ENCODE measurements at regions not wholly inside any gene's neighbourhood (a gene's known extent, or its start where the extent isn't known, plus 50 kb on each side); places are given as distances from the start of the nearest gene placed in this dataset.

GRCh38 chr9:78676623-78677022, 379.7 kb downstream of the PSAT1 start:
- no peak overlapping the region for H3K9ac ChIP-seq (ENCODE audit: low read length)
- no peak overlapping the region for H3K27ac ChIP-seq (ENCODE audit: low read depth, low read length)
- H3K27me3 ChIP-seq (ENCODE audit: control insufficient read depth in 1 of 2, insufficient read depth in 2 of 2, low read length in 2 of 2) = no peaks in the 10 kb centered on the region
- H3K9me3 ChIP-seq (ENCODE audit: low read length) = no peaks in the 10 kb centered on the region
- H3K4me1 ChIP-seq (ENCODE audit: insufficient read depth, low read length) = no peaks in the 10 kb centered on the region
- no peak overlapping the region for H3K4me3 ChIP-seq (ENCODE audit: low read depth in 1 of 2, low read length in 2 of 2)
- H3K36me3 ChIP-seq (ENCODE audit: insufficient read depth, low read length) = no peaks in the 10 kb centered on the region

GRCh38 chr9:78677326-78677725, 380.4 kb downstream of the PSAT1 start:
- Histone ChIP-seq H3K27me3 (ENCODE audit: control insufficient read depth in 1 of 2, insufficient read depth in 2 of 2, low read length in 2 of 2) (no peaks in the 10 kb centered on the region), H3K36me3 (ENCODE audit: insufficient read depth, low read length) (no peaks in the 10 kb centered on the region), H3K4me3 (ENCODE audit: low read depth in 1 of 2, low read length in 2 of 2) (no peak overlapping the region), H3K9me3 (ENCODE audit: low read length) (no peaks in the 10 kb centered on the region), H3K9ac (ENCODE audit: low read length) (no peak overlapping the region), H3K4me1 (ENCODE audit: insufficient read depth, low read length) (no peaks in the 10 kb centered on the region), H3K27ac (ENCODE audit: low read depth, low read length) (no peak overlapping the region)

DNA sequence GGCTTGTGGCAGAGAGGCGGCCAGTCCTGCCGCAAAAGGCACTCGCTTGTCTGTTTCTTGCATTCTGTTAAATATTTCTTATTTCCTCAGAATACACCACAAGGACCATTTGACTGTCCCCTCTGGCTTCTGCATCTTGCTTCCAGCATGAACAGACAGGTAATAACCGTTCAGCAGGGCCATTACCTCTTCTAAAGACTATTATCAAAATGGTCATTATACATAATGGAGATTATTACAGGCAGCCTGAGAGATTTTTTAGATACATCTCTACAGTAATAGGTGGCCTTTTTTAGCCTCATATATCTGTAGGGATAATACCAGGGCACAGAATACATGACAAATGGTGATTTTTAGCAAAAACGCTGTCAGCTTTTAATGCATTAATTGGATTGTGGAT, 382.0 kb downstream of the PSAT1 start:
- no peaks in the 10 kb centered on the region for H3K27me3 ChIP-seq (ENCODE audit: control insufficient read depth in 1 of 2, insufficient read depth in 2 of 2, low read length in 2 of 2)
- no peaks in the 10 kb centered on the region for H3K36me3 ChIP-seq (ENCODE audit: insufficient read depth, low read length)
- H3K4me3 ChIP-seq (ENCODE audit: low read depth in 1 of 2, low read length in 2 of 2) = no peak overlapping the region
- no peak overlapping the region for H3K9ac ChIP-seq (ENCODE audit: low read length)
- no peaks in the 10 kb centered on the region for H3K4me1 ChIP-seq (ENCODE audit: insufficient read depth, low read length)
- H3K9me3 ChIP-seq (ENCODE audit: low read length) = no peaks in the 10 kb centered on the region
- H3K27ac ChIP-seq (ENCODE audit: low read depth, low read length) = no peak overlapping the region

GRCh38 chr9:78680196-78680595, 383.3 kb downstream of the PSAT1 start:
- Histone ChIP-seq H3K4me3 (ENCODE audit: low read depth in 1 of 2, low read length in 2 of 2) (no peak overlapping the region), H3K36me3 (ENCODE audit: insufficient read depth, low read length) (no peaks in the 10 kb centered on the region), H3K4me1 (ENCODE audit: insufficient read depth, low read length) (no peaks in the 10 kb centered on the region), H3K9me3 (ENCODE audit: low read length) (no peaks in the 10 kb centered on the region), H3K27ac (ENCODE audit: low read depth, low read length) (no peak overlapping the region), H3K9ac (ENCODE audit: low read length) (no peak overlapping the region), H3K27me3 (ENCODE audit: control insufficient read depth in 1 of 2, insufficient read depth in 2 of 2, low read length in 2 of 2) (no peaks in the 10 kb centered on the region)

- H3K9ac ChIP-seq (ENCODE audit: low read length) = no peak overlapping the region
Measured at GRCh38 chr9:78682216-78682615, 385.3 kb downstream of the PSAT1 start.

DNA sequence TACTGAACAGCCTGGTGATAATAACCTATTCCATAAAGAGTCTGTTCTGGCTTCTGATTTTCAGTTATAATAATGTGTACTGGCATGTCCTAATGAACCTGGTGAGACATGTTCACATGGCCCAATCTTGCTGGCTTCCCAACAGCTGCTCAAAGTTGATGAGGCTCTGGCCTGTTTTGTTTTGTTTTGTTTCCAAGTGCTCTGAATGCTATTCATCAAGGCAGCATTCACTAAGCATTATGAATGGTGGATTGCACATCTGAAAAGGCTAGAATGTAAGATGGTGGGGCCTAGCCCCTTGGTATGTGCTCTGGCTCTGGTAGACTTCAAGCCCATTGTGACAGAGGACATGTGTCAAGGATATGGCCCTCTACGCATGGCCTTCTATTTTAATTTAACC, 388.5 kb downstream of the PSAT1 start:
- Histone ChIP-seq H3K4me3 (ENCODE audit: low read depth in 1 of 2, low read length in 2 of 2) (no peak overlapping the region), H3K9me3 (ENCODE audit: low read length) (no peaks in the 10 kb centered on the region), H3K27ac (ENCODE audit: low read depth, low read length) (no peak overlapping the region), H3K27me3 (ENCODE audit: control insufficient read depth in 1 of 2, insufficient read depth in 2 of 2, low read length in 2 of 2) (no peaks in the 10 kb centered on the region), H3K4me1 (ENCODE audit: insufficient read depth, low read length) (no peaks in the 10 kb centered on the region), H3K9ac (ENCODE audit: low read length) (no peak overlapping the region), H3K36me3 (ENCODE audit: insufficient read depth, low read length) (no peaks in the 10 kb centered on the region)

More at GRCh38 chr9:78682216-78682615, 385.3 kb downstream of the PSAT1 start:
- Histone ChIP-seq H3K36me3 (ENCODE audit: insufficient read depth, low read length) (no peaks in the 10 kb centered on the region), H3K4me3 (ENCODE audit: low read depth in 1 of 2, low read length in 2 of 2) (no peak overlapping the region), H3K9me3 (ENCODE audit: low read length) (no peaks in the 10 kb centered on the region), H3K27ac (ENCODE audit: low read depth, low read length) (no peak overlapping the region), H3K4me1 (ENCODE audit: insufficient read depth, low read length) (no peaks in the 10 kb centered on the region), H3K27me3 (ENCODE audit: control insufficient read depth in 1 of 2, insufficient read depth in 2 of 2, low read length in 2 of 2) (no peaks in the 10 kb centered on the region)

GRCh38 chr9:78688796-78689195, 391.9 kb downstream of the PSAT1 start:
- no peaks in the 10 kb centered on the region for H3K9me3 ChIP-seq (ENCODE audit: low read length)
- no peak overlapping the region for H3K27ac ChIP-seq (ENCODE audit: low read depth, low read length)
- no peak overlapping the region for H3K4me3 ChIP-seq (ENCODE audit: low read depth in 1 of 2, low read length in 2 of 2)
- H3K9ac ChIP-seq (ENCODE audit: low read length) = no peak overlapping the region
- H3K4me1 ChIP-seq (ENCODE audit: insufficient read depth, low read length) = no peaks in the 10 kb centered on the region
- H3K27me3 ChIP-seq (ENCODE audit: control insufficient read depth in 1 of 2, insufficient read depth in 2 of 2, low read length in 2 of 2) = no peaks in the 10 kb centered on the region
- no peaks in the 10 kb centered on the region for H3K36me3 ChIP-seq (ENCODE audit: insufficient read depth, low read length)

DNA sequence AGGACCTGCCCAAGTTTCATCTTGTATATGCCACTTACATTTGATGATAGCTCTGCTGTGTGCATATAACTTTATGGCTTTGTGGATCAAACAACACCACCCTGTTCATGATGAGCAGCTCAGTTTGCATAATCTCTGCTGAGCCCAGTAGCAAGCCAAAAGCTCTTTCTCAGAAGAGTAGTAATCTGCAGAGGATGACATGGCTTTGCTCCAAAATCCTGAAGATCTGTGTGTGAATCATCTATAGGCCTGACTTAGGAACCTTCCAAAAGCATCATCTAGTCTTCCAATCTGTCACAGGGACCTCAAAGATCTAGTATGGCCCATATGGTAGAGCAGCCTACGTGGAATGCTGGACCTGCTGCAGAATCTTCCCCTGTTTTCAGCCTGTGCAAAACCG, 394.6 kb downstream of the PSAT1 start:
- H3K27ac ChIP-seq (ENCODE audit: low read depth, low read length) = no peak overlapping the region
- no peak overlapping the region for H3K9ac ChIP-seq (ENCODE audit: low read length)
- no peaks in the 10 kb centered on the region for H3K36me3 ChIP-seq (ENCODE audit: insufficient read depth, low read length)
- no peaks in the 10 kb centered on the region for H3K9me3 ChIP-seq (ENCODE audit: low read length)
- H3K4me1 ChIP-seq (ENCODE audit: insufficient read depth, low read length) = no peaks in the 10 kb centered on the region
- H3K4me3 ChIP-seq (ENCODE audit: low read depth in 1 of 2, low read length in 2 of 2) = no peak overlapping the region
- H3K27me3 ChIP-seq (ENCODE audit: control insufficient read depth in 1 of 2, insufficient read depth in 2 of 2, low read length in 2 of 2) = no peaks in the 10 kb centered on the region

- H3K9ac ChIP-seq (ENCODE audit: low read length) = no peak overlapping the region
- no peaks in the 10 kb centered on the region for H3K9me3 ChIP-seq (ENCODE audit: low read length)
- no peak overlapping the region for H3K4me3 ChIP-seq (ENCODE audit: low read depth in 1 of 2, low read length in 2 of 2)
- H3K27ac ChIP-seq (ENCODE audit: low read depth, low read length) = no peak overlapping the region
- H3K4me1 ChIP-seq (ENCODE audit: insufficient read depth, low read length) = no peaks in the 10 kb centered on the region
- no peaks in the 10 kb centered on the region for H3K27me3 ChIP-seq (ENCODE audit: control insufficient read depth in 1 of 2, insufficient read depth in 2 of 2, low read length in 2 of 2)
- H3K36me3 ChIP-seq (ENCODE audit: insufficient read depth, low read length) = no peaks in the 10 kb centered on the region
Measured at GRCh38 chr9:78692871-78693270, 395.9 kb downstream of the PSAT1 start.

- Histone ChIP-seq H3K36me3 (ENCODE audit: insufficient read depth, low read length) (no peaks in the 10 kb centered on the region), H3K9ac (ENCODE audit: low read length) (no peak overlapping the region), H3K4me3 (ENCODE audit: low read depth in 1 of 2, low read length in 2 of 2) (no peak overlapping the region), H3K4me1 (ENCODE audit: insufficient read depth, low read length) (no peaks in the 10 kb centered on the region), H3K9me3 (ENCODE audit: low read length) (no peaks in the 10 kb centered on the region), H3K27me3 (ENCODE audit: control insufficient read depth in 1 of 2, insufficient read depth in 2 of 2, low read length in 2 of 2) (no peaks in the 10 kb centered on the region), H3K27ac (ENCODE audit: low read depth, low read length) (no peak overlapping the region)
Measured at GRCh38 chr9:78694974-78695373, 398.0 kb downstream of the PSAT1 start.

DNA sequence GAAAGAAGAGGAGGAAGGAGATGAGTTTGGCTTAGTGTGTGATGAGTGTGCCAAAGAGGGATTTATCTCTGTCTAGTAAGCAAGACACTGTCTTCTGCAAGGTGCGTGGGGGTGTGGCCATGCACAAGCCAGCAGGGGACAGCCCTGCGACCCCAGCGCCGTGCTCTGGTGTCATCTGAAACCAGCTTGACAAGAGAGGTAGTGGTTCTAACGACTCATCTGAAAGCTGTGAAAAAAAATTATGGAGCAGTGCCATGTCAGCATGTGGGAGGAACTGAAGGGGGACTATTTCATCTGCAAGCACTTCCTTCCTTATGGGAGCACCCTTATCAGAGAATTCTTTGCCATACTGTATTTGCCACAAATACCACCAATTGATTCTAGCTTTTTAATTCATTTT, 398.6 kb downstream of the PSAT1 start:
- Histone ChIP-seq H3K9ac (ENCODE audit: low read length) (no peak overlapping the region), H3K4me1 (ENCODE audit: insufficient read depth, low read length) (no peaks in the 10 kb centered on the region), H3K9me3 (ENCODE audit: low read length) (no peaks in the 10 kb centered on the region), H3K27ac (ENCODE audit: low read depth, low read length) (no peak overlapping the region), H3K36me3 (ENCODE audit: insufficient read depth, low read length) (no peaks in the 10 kb centered on the region), H3K4me3 (ENCODE audit: low read depth in 1 of 2, low read length in 2 of 2) (no peak overlapping the region), H3K27me3 (ENCODE audit: control insufficient read depth in 1 of 2, insufficient read depth in 2 of 2, low read length in 2 of 2) (no peaks in the 10 kb centered on the region)

- Histone ChIP-seq H3K27me3 (ENCODE audit: control insufficient read depth in 1 of 2, insufficient read depth in 2 of 2, low read length in 2 of 2) (no peaks in the 10 kb centered on the region), H3K9ac (ENCODE audit: low read length) (no peak overlapping the region), H3K9me3 (ENCODE audit: low read length) (no peaks in the 10 kb centered on the region), H3K36me3 (ENCODE audit: insufficient read depth, low read length) (no peaks in the 10 kb centered on the region), H3K4me1 (ENCODE audit: insufficient read depth, low read length) (no peaks in the 10 kb centered on the region), H3K4me3 (ENCODE audit: low read depth in 1 of 2, low read length in 2 of 2) (no peak overlapping the region), H3K27ac (ENCODE audit: low read depth, low read length) (no peak overlapping the region)
Measured at GRCh38 chr9:78697618-78698017, 400.7 kb downstream of the PSAT1 start.
